GM18867 (cell line): ENCODE measurements at regions not wholly inside any gene's neighbourhood (a gene's known extent, or its start where the extent isn't known, plus 50 kb on each side); places are given as distances from the start of the nearest gene placed in this dataset.
"Not testable (repeated sequence)": the region's sequence is repeated elsewhere in the genome, so short reads cannot be mapped to it uniquely, and the experiment has no call there.

ENCODE experiments used
- ATAC-seq: cut with Tn5 transposase; IDR thresholded peaks from one replicate; pipeline ENCODE4 v1.9.1; 2021; ENCODE audit warnings: mild to moderate bottlenecking, moderate library complexity; ENCODE audit not compliant: unreplicated experiment

GRCh38 chr7:115654384-115655214 is 376.0 kb downstream of the TFEC start:
- no peak for ATAC-seq

DNA sequence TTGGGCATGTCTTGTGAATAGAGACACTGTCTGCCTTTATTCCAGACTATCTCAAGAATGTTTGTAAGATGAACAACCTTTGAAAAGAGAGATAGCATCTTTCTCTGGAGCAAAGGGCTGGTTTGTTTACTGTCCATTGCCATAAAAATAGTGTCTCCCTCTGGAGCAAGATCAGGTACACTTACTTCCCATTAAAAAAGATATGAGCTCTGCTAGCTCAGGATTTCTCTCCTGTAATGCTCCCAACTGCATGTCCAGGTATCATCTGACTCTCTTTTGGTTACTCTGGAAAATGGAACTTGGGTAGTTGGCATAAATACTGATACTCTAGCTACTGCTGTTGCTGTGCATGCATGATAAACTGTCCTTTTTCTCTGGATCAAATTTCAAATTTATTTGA is 381.1 kb downstream of the TFEC start:
- no peak for ATAC-seq

DNA sequence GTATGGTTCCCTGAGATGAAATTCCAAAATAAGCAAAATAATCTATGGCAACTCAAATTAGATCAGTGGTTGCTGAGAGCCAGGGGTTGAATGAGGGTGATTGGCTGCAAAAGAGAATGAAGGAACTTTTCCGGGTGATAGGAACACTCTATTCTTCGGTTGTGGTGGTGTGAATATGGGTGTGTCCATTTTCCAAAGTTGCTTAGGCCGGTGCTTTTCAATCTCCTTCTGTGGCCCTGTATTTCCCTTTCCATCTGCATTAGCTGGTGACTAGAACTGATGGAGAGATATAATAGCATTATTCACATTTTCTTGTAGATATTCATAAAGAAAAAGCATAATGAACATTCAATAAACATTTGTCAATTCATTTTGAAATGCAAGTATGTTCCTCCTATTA is 382.9 kb downstream of the TFEC start:
- no peak for ATAC-seq

GRCh38 chr7:115642194-115642593 is 388.4 kb downstream of the TFEC start:
- no peak for ATAC-seq

GRCh38 chr7:115638853-115639252 is 391.7 kb downstream of the TFEC start:
- ATAC-seq: no peak

DNA sequence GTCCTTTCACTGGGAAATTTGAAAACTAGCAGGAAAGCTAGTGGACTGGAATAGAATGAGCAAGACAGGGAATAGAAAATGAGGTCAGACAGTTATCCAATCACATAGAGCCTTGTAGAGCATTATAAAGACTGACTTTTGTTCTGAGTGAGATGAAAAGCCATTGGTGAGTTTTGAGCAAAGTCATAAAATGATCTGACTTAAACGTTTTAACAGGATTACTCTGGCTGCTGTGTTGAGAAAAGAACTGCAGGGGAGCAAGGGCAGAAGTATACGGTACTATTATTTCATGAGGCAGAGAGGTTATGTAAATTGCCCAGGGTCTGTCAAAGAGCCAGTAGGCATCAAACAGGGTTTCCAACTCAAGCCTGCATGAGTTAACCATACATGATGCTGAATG is 393.4 kb downstream of the TFEC start:
- ATAC-seq: no peak

DNA sequence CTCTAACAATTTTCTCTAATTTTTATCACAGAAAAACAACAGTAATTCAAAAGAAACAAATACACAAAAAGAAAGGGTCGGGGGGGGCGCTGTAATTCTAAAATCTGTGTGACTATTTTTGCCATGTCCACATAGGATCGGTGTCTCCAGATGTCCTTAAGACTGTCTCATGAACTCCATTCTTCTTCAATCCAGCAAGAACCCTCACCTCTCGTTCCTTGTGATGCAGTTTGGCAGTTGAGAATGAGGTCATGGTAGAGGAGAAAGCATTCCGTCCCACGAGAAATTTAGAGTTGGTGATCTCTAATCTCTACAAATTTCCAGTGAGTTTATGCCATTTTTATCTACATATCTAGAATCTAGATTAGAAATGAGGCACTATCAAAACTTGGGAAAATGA is 394.7 kb downstream of the TFEC start:
- ATAC-seq: no peak

DNA sequence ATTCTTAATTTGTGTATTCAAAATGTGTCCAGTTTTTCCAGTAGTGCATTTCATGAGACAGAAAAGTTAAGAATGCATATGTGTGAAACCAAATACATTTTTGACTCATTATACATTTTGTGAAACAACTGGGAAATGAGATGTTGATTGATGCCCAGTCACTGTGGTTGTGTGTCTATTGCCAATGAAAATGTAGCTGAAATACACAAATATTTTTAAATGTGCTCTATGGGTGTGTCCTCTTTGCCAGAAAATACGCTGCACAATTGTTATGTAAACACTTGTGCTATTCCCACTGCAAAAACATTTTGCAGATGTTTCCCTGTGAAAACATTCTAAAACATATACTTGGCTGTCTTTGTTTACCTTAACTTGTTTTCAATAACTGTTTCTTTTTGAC is 395.2 kb downstream of the TFEC start:
- no peak for ATAC-seq

DNA sequence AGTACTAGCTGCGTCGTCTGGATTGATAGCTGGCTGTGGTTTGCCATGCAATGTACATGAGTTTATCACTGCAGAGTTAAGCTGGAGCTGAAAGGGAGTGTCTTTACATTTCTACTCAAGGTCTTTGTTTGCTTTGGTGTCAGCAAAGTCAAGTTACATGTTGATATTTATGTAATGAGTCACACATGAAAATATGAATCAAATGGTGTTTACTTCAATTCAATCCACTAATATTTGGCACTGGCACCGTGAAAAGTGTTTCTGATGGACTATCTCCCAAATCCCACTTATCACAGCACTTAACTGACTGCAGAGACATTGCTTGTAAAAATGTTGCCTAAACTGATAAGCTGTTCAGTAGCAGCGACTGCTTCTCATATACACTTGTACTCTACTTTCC is 395.9 kb downstream of the TFEC start:
- ATAC-seq: no peak

- ATAC-seq: no peak
Observed at GRCh38 chr7:115632636-115633035, 397.9 kb downstream of the TFEC start.

DNA sequence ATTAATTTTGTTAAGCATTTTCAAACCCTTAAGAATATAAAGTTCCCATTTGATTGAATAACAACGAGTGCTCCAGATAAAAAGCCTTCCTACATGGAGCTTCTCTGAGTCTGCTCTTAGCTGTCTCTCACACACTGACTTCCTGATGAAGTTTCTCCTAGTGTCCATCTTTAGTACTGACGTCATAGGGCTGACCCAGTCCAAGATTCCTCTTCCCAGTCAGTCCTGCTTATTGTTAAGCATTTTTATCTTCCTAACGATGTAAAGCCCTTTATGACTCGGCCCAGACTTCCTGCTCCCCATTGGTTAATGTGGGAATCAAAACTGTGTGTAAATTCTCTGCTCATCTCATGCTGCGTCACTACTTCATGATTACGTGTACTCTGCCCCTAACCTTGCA is 398.8 kb downstream of the TFEC start:
- ATAC-seq: no peak

GRCh38 chr7:115630049-115630448 is 400.5 kb downstream of the TFEC start:
- ATAC-seq: no peak

- no peak for ATAC-seq
Observed at GRCh38 chr7:115618676-115619075, 411.9 kb downstream of the TFEC start.

DNA sequence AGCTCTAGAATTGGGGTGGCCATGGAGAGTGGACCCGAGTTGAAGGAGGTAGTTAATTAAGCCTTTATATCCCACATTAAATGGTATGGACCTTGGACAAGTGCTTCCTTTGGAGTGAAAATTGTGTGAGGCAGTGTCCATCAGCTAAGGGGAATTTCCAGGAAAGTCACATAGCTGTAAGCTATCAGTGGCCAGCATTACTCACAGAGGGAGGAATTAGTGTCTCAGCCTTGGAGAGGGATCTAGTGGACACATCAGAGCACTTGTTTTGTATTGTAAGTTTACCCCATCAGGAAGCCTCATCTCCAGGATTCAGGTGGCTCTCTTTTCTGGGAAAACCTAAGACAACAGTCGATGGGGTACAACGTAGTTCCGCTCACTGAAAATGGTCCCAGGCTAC is 416.7 kb downstream of the TFEC start:
- ATAC-seq: no peak

DNA sequence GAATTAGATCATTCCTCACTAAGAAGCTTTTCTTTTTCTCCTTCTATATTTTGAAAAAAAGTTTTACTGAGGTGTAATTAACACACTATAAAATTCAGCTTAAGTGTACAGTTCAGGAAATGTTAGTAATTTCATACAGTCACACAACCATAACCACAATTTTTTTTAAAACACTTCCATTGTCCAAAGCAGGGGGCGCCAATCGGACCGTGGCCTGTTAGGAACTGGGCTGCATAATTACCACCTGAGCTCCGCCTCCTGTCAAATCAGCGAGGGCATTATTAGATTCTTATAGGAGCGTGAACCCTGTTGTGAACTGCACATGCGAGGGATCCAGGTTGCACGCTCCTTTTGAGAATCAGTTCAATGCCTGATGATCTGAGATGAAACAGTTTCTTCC is 427.1 kb downstream of the TFEC start:
- ATAC-seq: no peak

- no peak for ATAC-seq
Observed at GRCh38 chr7:115600207-115600606, 430.4 kb downstream of the TFEC start.

- not testable (repeated sequence) for ATAC-seq
Observed at GRCh38 chr7:115599184-115599583, 431.4 kb downstream of the TFEC start.

DNA sequence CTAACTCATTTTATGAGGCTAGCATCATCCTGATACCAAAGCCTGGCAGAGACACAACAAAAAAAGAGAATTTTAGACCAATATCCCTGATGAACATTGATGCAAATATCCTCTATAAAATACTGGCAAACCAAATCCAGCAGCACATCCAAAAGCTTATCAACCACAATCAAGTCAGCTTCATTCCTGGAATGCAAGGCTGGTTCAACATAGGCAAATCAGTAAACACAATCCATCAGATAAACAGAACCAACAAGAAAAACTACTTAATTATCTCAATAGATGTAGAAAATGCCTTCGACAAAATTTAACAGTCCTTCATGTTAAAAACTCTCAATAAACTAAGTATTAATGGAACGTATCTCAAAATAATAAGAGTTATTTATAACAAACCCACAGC is 433.3 kb downstream of the TFEC start:
- ATAC-seq: not testable (repeated sequence)

- ATAC-seq: no peak
Observed at GRCh38 chr7:115593111-115593510, 437.5 kb downstream of the TFEC start.

DNA sequence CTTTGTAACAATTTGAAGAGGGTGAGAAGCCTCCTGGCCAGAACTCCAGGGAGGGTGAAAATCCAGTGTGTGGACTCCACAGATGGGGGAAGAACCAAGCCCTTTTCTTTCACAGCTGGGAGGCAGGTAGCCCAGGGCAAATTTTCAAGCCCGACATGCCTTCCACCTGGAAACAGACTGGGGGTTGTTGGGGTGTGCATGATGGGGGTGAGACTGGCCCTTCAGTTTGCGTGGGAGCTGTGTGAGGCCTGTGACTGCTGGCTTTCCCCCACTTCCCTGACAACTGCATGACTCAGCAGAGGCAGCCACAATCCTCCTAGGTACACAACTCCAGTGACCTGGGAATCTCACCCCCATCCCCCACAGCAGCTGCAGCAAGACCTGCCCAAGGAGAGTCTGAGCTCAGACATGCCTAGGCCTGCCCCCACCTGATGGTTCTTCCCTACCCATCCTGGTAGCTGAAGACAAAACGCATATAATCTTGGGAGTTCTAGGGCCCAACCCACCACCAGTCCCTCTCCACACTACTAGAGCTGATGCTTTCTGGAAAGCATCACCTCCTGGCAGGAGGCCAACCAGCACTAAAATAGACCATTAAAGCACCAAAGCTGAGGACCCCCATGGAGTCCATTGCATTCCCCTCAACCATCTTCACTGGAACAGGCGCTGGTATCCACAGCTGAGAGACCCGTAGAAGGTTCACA is 445.4 kb downstream of the TFEC start:
- no peak for ATAC-seq

GRCh38 chr7:115582956-115583355 is 447.6 kb downstream of the TFEC start:
- no peak for ATAC-seq

DNA sequence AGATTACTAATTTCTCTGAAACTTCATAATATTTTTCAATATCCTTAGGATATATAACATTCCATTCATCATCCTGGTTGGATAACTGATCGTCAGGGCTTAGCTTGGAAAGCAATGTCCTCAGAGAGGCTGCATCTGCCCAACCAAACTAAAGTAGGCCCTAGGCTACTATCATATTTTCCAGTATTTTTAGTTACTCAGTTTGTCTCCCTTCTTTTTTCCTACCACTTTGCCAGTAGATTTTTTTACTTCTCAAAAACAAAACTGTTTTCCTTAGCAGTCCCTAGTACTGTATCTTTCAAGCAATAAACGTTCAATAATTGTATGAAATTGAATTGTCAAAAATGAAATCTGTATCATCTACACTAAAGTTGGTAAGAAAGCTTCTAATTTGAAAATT is 452.0 kb downstream of the TFEC start:
- no peak for ATAC-seq
